ENCODE measurements at regions not wholly inside any gene's neighbourhood (a gene's known extent, or its start where the extent isn't known, plus 50 kb on each side); places are given as distances from the start of the nearest gene placed in this dataset.
"Not testable (repeated sequence)": the region's sequence is repeated elsewhere in the genome, so short reads cannot be mapped to it uniquely, and the experiment has no call there.

DNA sequence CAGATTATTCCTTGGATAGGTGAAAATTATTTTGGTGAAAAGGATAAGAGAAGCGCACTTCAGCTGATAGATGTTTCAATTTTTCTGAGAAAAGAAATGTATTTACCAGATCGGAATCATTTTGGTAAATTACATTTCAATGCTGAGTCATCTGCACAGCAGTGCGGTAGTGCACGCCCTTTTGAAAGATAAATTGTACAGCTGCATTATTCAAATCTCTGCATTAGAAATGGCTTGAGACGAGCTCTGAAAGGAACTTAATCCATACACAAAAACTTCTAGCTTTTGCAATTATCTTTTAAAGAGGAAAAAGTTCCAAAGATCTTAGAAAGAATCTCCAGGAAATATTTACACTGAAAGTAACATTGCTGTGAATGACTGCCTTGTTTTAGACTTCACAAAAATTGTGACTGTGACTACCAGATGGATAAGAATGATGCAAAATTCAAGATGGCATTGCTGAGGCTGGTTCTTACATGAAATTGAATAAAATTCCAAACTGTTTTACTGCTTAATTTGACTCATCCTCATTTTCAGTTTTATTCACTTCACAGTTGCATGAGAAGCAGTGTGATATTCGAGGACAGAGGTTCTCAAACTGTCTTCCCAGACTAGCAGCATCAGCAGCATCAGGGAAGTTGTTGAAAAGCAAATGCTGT is 161.7 kb downstream of the RND3 start:
- Mint-ChIP-seq H3K27ac (no peak overlapping the region), H3K27me3 (ENCODE audit: low read depth) (no peaks in the 10 kb centered on the region), H3K9me3 (no peaks in the 10 kb centered on the region), H3K36me3 (ENCODE audit: insufficient read depth in 1 of 3, low read depth in 3 of 3) (peaks cover 0 to 5% (median 0%) of the 10 kb centered on the region in 3 experiments; a peak in 1 of 7 replicates), H3K4me3 (no peak overlapping the region), H3K4me1 (peaks cover 24 to 26% of the 10 kb centered on the region in 2 experiments)
- H4K91ac ChIP-seq (ENCODE audit: insufficient read length, low read depth, low read length): no peak overlapping the region
- no peak overlapping the region for H2BK120ac ChIP-seq (ENCODE audit: low read depth, low read length, poor library complexity, severe bottlenecking)
- H3K4me1 ChIP-seq (ENCODE audit: insufficient read depth, low read length): 0 out of 2 replicates have a peak, but pooled peaks cover 2% of the 10 kb centered on the region
- no peaks in the 10 kb centered on the region for H4K20me1 ChIP-seq (ENCODE audit: control insufficient read depth, insufficient read depth, insufficient read length)
- H3K79me2 ChIP-seq (ENCODE audit: insufficient read depth, low read length): no peaks in the 10 kb centered on the region
- no peak overlapping the region for H3K14ac ChIP-seq (ENCODE audit: insufficient read depth, low read length)
- no peak overlapping the region for H3K18ac ChIP-seq (ENCODE audit: insufficient read length, low read depth, low read length)
- H4K5ac ChIP-seq (ENCODE audit: insufficient read length, low read depth, low read length): no peak overlapping the region
- no peaks in the 10 kb centered on the region for H3K27me3 ChIP-seq (ENCODE audit: insufficient read depth, low read length)
- H3K23me2 ChIP-seq (ENCODE audit: insufficient read length, low read depth, low read length, poor library complexity, severe bottlenecking): no peaks in the 10 kb centered on the region
- no peaks in the 10 kb centered on the region for H3K9me3 ChIP-seq (ENCODE audit: control insufficient read depth, low read depth, low read length)
- no peak overlapping the region for H2AFZ ChIP-seq (ENCODE audit: low read length)
- no peak overlapping the region for H2BK5ac ChIP-seq (ENCODE audit: insufficient read length, low read length)
- H3K23ac ChIP-seq (ENCODE audit: insufficient read length, low read depth, low read length): no peak overlapping the region
- H2BK20ac ChIP-seq (ENCODE audit: low read depth, low read length, poor library complexity, severe bottlenecking): no peak overlapping the region
- no peak overlapping the region for H4K8ac ChIP-seq (replicated peaks; ENCODE audit: insufficient read length, low read depth, low read length)
- H2BK12ac ChIP-seq (ENCODE audit: insufficient read length, low read depth, low read length): no peak overlapping the region
- TF ChIP-seq, protein P1, sequence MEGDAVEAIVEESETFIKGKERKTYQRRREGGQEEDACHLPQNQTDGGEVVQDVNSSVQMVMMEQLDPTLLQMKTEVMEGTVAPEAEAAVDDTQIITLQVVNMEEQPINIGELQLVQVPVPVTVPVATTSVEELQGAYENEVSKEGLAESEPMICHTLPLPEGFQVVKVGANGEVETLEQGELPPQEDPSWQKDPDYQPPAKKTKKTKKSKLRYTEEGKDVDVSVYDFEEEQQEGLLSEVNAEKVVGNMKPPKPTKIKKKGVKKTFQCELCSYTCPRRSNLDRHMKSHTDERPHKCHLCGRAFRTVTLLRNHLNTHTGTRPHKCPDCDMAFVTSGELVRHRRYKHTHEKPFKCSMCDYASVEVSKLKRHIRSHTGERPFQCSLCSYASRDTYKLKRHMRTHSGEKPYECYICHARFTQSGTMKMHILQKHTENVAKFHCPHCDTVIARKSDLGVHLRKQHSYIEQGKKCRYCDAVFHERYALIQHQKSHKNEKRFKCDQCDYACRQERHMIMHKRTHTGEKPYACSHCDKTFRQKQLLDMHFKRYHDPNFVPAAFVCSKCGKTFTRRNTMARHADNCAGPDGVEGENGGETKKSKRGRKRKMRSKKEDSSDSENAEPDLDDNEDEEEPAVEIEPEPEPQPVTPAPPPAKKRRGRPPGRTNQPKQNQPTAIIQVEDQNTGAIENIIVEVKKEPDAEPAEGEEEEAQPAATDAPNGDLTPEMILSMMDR (conservative IDR thresholded peaks at IDR 0.05): no peak
- no peak overlapping the region for H3K4me2 ChIP-seq (ENCODE audit: insufficient read depth, insufficient read length, low read length)
- H3K9ac ChIP-seq (ENCODE audit: extremely low read depth, insufficient read length, low read length): no peak overlapping the region
- H3K56ac ChIP-seq (ENCODE audit: insufficient read length, low read depth, low read length): no peak overlapping the region
- H3K4ac ChIP-seq (ENCODE audit: low read depth, low read length): no peak overlapping the region
- no peaks in the 10 kb centered on the region for H3K79me1 ChIP-seq (ENCODE audit: insufficient read depth, low read depth, low read length, poor library complexity, severe bottlenecking)
- DNase-seq: no peak
- WGBS (ENCODE audit: extremely low coverage, insufficient read length, low lambda C conversion rate): no CpG with 5 or more reads among the region's 6 CpGs
- no peak overlapping the region for H2BK15ac ChIP-seq (ENCODE audit: low read depth, low read length)
- H2AK5ac ChIP-seq (ENCODE audit: insufficient read length, low read length): no peak overlapping the region
- no peak overlapping the region for H3T11ph ChIP-seq (ENCODE audit: low read length)
- H3K27ac ChIP-seq (ENCODE audit: insufficient read length, low read depth, low read length): no peak overlapping the region

- H3K27me3 ChIP-seq (ENCODE audit: insufficient read depth, low read length); H4K5ac ChIP-seq (ENCODE audit: insufficient read length, low read depth, low read length): not testable (repeated sequence)
Observed at GRCh38 chr2:150323071-150323470, 164.4 kb downstream of the RND3 start.

More at GRCh38 chr2:150323071-150323470, 164.4 kb downstream of the RND3 start:
- peaks cover 24 to 26% of the 10 kb centered on the region in 2 experiments for H3K4me1 Mint-ChIP-seq
- not testable (repeated sequence) for H3K9me3 Mint-ChIP-seq; H3T11ph ChIP-seq (ENCODE audit: low read length); H3K4me2 ChIP-seq (ENCODE audit: insufficient read depth, insufficient read length, low read length); H4K8ac ChIP-seq (replicated peaks; ENCODE audit: insufficient read length, low read depth, low read length); DNase-seq; H2AK5ac ChIP-seq (ENCODE audit: insufficient read length, low read length); H3K27ac Mint-ChIP-seq; H3K79me2 ChIP-seq (ENCODE audit: insufficient read depth, low read length); H2BK120ac ChIP-seq (ENCODE audit: low read depth, low read length, poor library complexity, severe bottlenecking); H3K79me1 ChIP-seq (ENCODE audit: insufficient read depth, low read depth, low read length, poor library complexity, severe bottlenecking); H3K23ac ChIP-seq (ENCODE audit: insufficient read length, low read depth, low read length); H4K20me1 ChIP-seq (ENCODE audit: control insufficient read depth, insufficient read depth, insufficient read length); H3K27ac ChIP-seq (ENCODE audit: insufficient read length, low read depth, low read length); H2BK5ac ChIP-seq (ENCODE audit: insufficient read length, low read length); H3K14ac ChIP-seq (ENCODE audit: insufficient read depth, low read length); H3K9me3 ChIP-seq (ENCODE audit: control insufficient read depth, low read depth, low read length); H3K36me3 Mint-ChIP-seq (ENCODE audit: insufficient read depth in 1 of 3, low read depth in 3 of 3); H4K91ac ChIP-seq (ENCODE audit: insufficient read length, low read depth, low read length); H2BK12ac ChIP-seq (ENCODE audit: insufficient read length, low read depth, low read length); H2AFZ ChIP-seq (ENCODE audit: low read length); H3K4me3 Mint-ChIP-seq; H3K23me2 ChIP-seq (ENCODE audit: insufficient read length, low read depth, low read length, poor library complexity, severe bottlenecking); H3K9ac ChIP-seq (ENCODE audit: extremely low read depth, insufficient read length, low read length); H3K4me1 ChIP-seq (ENCODE audit: insufficient read depth, low read length); H3K4ac ChIP-seq (ENCODE audit: low read depth, low read length); H2BK15ac ChIP-seq (ENCODE audit: low read depth, low read length); H2BK20ac ChIP-seq (ENCODE audit: low read depth, low read length, poor library complexity, severe bottlenecking); H3K56ac ChIP-seq (ENCODE audit: insufficient read length, low read depth, low read length); H3K18ac ChIP-seq (ENCODE audit: insufficient read length, low read depth, low read length); H3K27me3 Mint-ChIP-seq (ENCODE audit: low read depth)
